ENCODE measurements at regions not wholly inside any gene's neighbourhood (a gene's known extent, or its start where the extent isn't known, plus 50 kb on each side); places are given as distances from the start of the nearest gene placed in this dataset.

GRCh38 chr4:137649711-137650450, 117.6 kb upstream of the PCDH18 start:
- TF ChIP-seq CTCF (conservative IDR thresholded peaks at IDR 0.05) (no peak), ZFX (IDR thresholded peaks at IDR 0.05) (no peak)
- no peak overlapping the region for H3K27ac ChIP-seq

GRCh38 chr4:137648531-137648930, 116.2 kb upstream of the PCDH18 start:
- no peak overlapping the region for H3K27ac ChIP-seq
- TF ChIP-seq CTCF (conservative IDR thresholded peaks at IDR 0.05), result no peak
- TF ChIP-seq ZFX (IDR thresholded peaks at IDR 0.05), result no peak

- TF ChIP-seq CTCF (conservative IDR thresholded peaks at IDR 0.05), result no peak; the same call in 1 of the 2 replicates
- no peak for TF ChIP-seq ZFX (IDR thresholded peaks at IDR 0.05)
- no peak overlapping the region for H3K27ac ChIP-seq
These were observed 115.1 kb upstream of the PCDH18 start for GRCh38 chr4:137647375-137647774.

GRCh38 chr4:137644201-137644600, 111.9 kb upstream of the PCDH18 start:
- H3K27ac ChIP-seq, result no peak overlapping the region
- TF ChIP-seq CTCF (conservative IDR thresholded peaks at IDR 0.05) (no peak), ZFX (IDR thresholded peaks at IDR 0.05) (no peak)

- TF ChIP-seq ZFX (IDR thresholded peaks at IDR 0.05), result no peak
- no peak for TF ChIP-seq CTCF (conservative IDR thresholded peaks at IDR 0.05)
- H3K27ac ChIP-seq, result no peak overlapping the region
These were observed 109.2 kb upstream of the PCDH18 start for GRCh38 chr4:137641544-137641943.

GRCh38 chr4:137640838-137641158, 108.5 kb upstream of the PCDH18 start:
- TF ChIP-seq CTCF (conservative IDR thresholded peaks at IDR 0.05) (no peak), ZFX (IDR thresholded peaks at IDR 0.05) (no peak)
- H3K27ac ChIP-seq, result no peak overlapping the region

- TF ChIP-seq ZFX (IDR thresholded peaks at IDR 0.05) (no peak), CTCF (conservative IDR thresholded peaks at IDR 0.05) (no peak)
These were observed 108.0 kb upstream of the PCDH18 start for GRCh38 chr4:137640156-137640837.

More at GRCh38 chr4:137640156-137640837, 108.0 kb upstream of the PCDH18 start:
- no peak overlapping the region for H3K27ac ChIP-seq
